ENCODE measurements at regions not wholly inside any gene's neighbourhood (a gene's known extent, or its start where the extent isn't known, plus 50 kb on each side); places are given as distances from the start of the nearest gene placed in this dataset.
"Not testable (repeated sequence)": the region's sequence is repeated elsewhere in the genome, so short reads cannot be mapped to it uniquely, and the experiment has no call there.

- DNase-seq (ENCODE audit: low read depth in 2 of 2), result no peak
Observed at GRCh38 chr5:136740228-136740627, 374.9 kb upstream of the TRPC7 start.

- not testable (repeated sequence) for DNase-seq (ENCODE audit: low read depth in 2 of 2)
Observed at GRCh38 chr5:136739271-136739670, 373.9 kb upstream of the TRPC7 start.

GRCh38 chr5:136738829-136739228 is 373.5 kb upstream of the TRPC7 start:
- no peak for DNase-seq (ENCODE audit: low read depth in 2 of 2)

- no peak for DNase-seq (ENCODE audit: low read depth in 2 of 2)
Observed at GRCh38 chr5:136736021-136736420, 370.7 kb upstream of the TRPC7 start.

GRCh38 chr5:136735611-136736010 is 370.3 kb upstream of the TRPC7 start:
- not testable (repeated sequence) for DNase-seq (ENCODE audit: low read depth in 2 of 2)

- DNase-seq (ENCODE audit: low read depth in 2 of 2), result no peak
Observed at GRCh38 chr5:136734628-136735027, 369.3 kb upstream of the TRPC7 start.

GRCh38 chr5:136732751-136733150 is 367.4 kb upstream of the TRPC7 start:
- no peak for DNase-seq (ENCODE audit: low read depth in 2 of 2)

- no peak for DNase-seq (ENCODE audit: low read depth in 2 of 2)
Observed at GRCh38 chr5:136731241-136731900, 366.0 kb upstream of the TRPC7 start.

GRCh38 chr5:136730426-136730825 is 365.1 kb upstream of the TRPC7 start:
- no peak for DNase-seq (ENCODE audit: low read depth in 2 of 2)

GRCh38 chr5:136729901-136730355 is 364.6 kb upstream of the TRPC7 start:
- DNase-seq (ENCODE audit: low read depth in 2 of 2), result peak; percentile 53 to 64

- no peak for DNase-seq (ENCODE audit: low read depth in 2 of 2)
Observed at GRCh38 chr5:136726506-136726905, 361.2 kb upstream of the TRPC7 start.

- DNase-seq (ENCODE audit: low read depth in 2 of 2), result no peak
Observed at GRCh38 chr5:136724161-136724560, 358.8 kb upstream of the TRPC7 start.

GRCh38 chr5:136722581-136722980 is 357.2 kb upstream of the TRPC7 start:
- no peak for DNase-seq (ENCODE audit: low read depth in 2 of 2)

GRCh38 chr5:136722086-136722485 is 356.7 kb upstream of the TRPC7 start:
- DNase-seq (ENCODE audit: low read depth in 2 of 2), result no peak

GRCh38 chr5:136720674-136721073 is 355.3 kb upstream of the TRPC7 start:
- no peak for DNase-seq (ENCODE audit: low read depth in 2 of 2)

GRCh38 chr5:136717917-136718316 is 352.6 kb upstream of the TRPC7 start:
- DNase-seq (ENCODE audit: low read depth in 2 of 2), result no peak

- DNase-seq (ENCODE audit: low read depth in 2 of 2), result no peak
Observed at GRCh38 chr5:136714286-136714685, 348.9 kb upstream of the TRPC7 start.

- no peak for DNase-seq (ENCODE audit: low read depth in 2 of 2)
Observed at GRCh38 chr5:136712628-136713027, 347.3 kb upstream of the TRPC7 start.

GRCh38 chr5:136710834-136711233 is 345.5 kb upstream of the TRPC7 start:
- DNase-seq (ENCODE audit: low read depth in 2 of 2), result no peak

GRCh38 chr5:136703706-136704105 is 338.4 kb upstream of the TRPC7 start:
- DNase-seq (ENCODE audit: low read depth in 2 of 2), result no peak

GRCh38 chr5:136703036-136703435 is 337.7 kb upstream of the TRPC7 start:
- DNase-seq (ENCODE audit: low read depth in 2 of 2), result no peak

GRCh38 chr5:136701191-136701590 is 335.8 kb upstream of the TRPC7 start:
- DNase-seq (ENCODE audit: low read depth in 2 of 2), result no peak

- no peak for DNase-seq (ENCODE audit: low read depth in 2 of 2)
Observed at GRCh38 chr5:136699651-136700050, 334.3 kb upstream of the TRPC7 start.

- DNase-seq (ENCODE audit: low read depth in 2 of 2), result no peak
Observed at GRCh38 chr5:136698970-136699369, 333.6 kb upstream of the TRPC7 start.

All from fibroblast of skin of left biceps (primary cell).